22Rv1 (cell line): ENCODE measurements at regions not wholly inside any gene's neighbourhood (a gene's known extent, or its start where the extent isn't known, plus 50 kb on each side); places are given as distances from the start of the nearest gene placed in this dataset.

Experiments
- ZFX ChIP-seq: fragments of 450-650 bp; IDR thresholded peaks from 2 replicates; pipeline ENCODE4 v1.6.1; 2017; ENCODE audit warnings: antibody characterized with exemption, borderline replicate concordance
- TF ChIP-seq, protein P1 (sequence below): fragments of 450-650 bp; IDR thresholded peaks from 2 replicates; pipeline ENCODE4 v1.5.1; 2017; ENCODE audit warnings: mild to moderate bottlenecking

DNA sequence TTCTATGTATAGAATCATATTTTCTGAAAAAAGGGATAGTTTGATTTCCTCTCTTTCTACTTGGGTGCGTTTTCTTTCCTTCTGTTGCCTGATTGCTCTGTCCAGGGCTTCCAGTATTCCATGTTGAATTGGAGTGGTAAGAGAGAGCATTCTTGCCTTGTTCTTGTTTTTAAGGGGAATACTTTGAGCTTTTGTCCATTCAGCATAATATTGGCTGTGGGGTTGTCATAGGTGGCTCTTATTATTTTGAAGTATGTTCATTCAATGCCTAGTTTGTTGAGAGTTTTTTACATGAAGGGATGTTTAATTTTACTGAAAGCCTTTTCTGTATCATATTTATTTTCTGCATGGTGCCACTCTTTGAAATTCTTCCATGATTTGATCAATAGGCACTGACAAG, 173.5 kb upstream of the IRS2 start:
- TF ChIP-seq, protein P1, sequence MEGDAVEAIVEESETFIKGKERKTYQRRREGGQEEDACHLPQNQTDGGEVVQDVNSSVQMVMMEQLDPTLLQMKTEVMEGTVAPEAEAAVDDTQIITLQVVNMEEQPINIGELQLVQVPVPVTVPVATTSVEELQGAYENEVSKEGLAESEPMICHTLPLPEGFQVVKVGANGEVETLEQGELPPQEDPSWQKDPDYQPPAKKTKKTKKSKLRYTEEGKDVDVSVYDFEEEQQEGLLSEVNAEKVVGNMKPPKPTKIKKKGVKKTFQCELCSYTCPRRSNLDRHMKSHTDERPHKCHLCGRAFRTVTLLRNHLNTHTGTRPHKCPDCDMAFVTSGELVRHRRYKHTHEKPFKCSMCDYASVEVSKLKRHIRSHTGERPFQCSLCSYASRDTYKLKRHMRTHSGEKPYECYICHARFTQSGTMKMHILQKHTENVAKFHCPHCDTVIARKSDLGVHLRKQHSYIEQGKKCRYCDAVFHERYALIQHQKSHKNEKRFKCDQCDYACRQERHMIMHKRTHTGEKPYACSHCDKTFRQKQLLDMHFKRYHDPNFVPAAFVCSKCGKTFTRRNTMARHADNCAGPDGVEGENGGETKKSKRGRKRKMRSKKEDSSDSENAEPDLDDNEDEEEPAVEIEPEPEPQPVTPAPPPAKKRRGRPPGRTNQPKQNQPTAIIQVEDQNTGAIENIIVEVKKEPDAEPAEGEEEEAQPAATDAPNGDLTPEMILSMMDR = no peak
- TF ChIP-seq ZFX = no peak
